Stimulated activated CD4-positive, alpha-beta T cell treated with anti-CD3 and anti-CD28 coated beads, Interleukin-1b, Interleukin-23, amount 100 ng/mL, for 24 hours (primary cell): ENCODE measurements at regions not wholly inside any gene's neighbourhood (a gene's known extent, or its start where the extent isn't known, plus 50 kb on each side); places are given as distances from the start of the nearest gene placed in this dataset.

Experiments
- DNase-seq, 4 experiments: peaks; one replicate each; pipeline ENCODE4 v3.0.0-alpha.2; 2020; ENCODE audit warnings: low read depth in 4 of 4, low spot score in 1 of 4

DNA sequence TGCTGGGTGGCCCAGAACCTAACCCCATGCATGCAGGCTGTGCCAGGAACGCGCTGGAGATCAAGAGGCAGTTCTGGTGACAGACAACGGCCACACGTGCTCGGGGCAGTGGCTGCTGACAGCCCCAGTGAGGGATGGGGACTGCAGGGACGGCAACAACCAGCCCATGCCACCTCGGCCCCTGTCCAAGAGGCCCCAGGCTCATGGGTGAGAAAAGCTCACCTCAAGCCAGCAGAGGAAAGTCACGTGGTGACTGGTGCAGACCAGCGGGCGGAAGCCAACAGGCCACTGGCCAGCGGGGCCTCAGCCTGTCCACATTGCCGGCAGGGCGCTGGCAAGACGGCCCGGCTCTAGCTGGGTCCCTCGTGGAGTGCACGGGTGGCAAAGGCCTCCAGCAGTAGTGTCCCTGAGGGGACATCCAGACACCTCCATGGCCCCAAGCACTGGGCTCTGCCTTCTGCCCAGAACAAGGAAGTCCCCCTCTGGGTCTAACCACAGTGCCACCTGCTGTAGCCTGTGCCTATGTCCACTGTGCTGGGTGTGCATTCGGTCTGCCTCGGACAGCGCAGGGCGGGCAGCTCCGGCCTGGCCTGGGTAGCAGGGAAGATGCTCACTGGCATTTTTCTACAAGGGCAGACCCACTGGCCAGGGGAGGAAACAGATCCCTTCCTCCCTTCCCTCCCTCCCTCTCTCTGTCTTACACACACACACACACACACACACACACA, 134.1 kb downstream of the NCOR2 start:
- no peak for DNase-seq

- no peak for DNase-seq
Measured at GRCh38 chr12:124432376-124432775, 135.0 kb downstream of the NCOR2 start.

GRCh38 chr12:124431971-124432370, 135.4 kb downstream of the NCOR2 start:
- no peak for DNase-seq

- no peak for DNase-seq
Measured at GRCh38 chr12:124430491-124430890, 135.6 kb downstream of the RFLNA start.

DNA sequence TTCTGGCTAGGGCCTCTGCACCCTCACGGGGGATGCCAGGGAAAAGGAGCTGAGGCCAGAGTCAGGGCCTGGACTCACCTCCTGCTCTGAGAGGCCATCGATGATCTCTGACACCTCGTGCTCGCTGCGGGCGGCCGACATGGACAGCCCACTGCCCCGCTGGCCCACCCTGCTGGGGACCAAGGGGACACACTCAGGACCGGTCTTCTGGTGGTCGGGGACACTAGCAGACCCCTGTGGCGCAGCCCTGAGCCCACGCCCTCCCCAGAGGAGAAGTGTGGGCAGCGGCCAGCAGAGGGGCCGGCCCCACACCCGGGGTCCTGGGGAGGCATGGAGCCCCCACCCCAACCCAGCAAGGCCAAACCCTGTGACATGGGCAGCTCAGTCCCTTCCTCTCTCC, 134.6 kb downstream of the RFLNA start:
- DNase-seq: no peak

DNA sequence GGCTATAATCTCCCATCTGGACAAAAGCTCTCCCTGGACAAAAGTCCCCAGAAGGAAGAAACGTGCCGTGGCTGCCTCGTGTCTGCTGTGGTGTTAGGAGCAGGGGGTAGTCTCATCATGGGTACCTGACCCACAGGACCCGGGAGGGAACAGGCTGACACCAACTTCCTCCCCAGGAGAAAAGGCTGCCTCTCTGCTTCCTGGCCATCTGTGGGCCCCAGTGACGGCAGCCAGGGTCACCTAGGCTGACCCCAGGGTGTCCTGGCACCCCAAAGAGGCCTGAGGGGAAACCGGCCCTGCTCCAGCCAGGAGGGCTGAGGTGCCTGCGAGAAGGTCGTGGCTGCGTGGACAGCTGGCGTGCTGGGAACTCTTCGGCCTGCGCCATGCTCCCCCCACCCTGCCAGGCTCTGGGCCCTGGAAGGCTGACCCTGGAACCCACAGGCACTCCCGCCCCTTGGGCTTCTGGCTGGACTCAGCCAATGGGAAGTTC, 133.9 kb downstream of the RFLNA start:
- no peak for DNase-seq

GRCh38 chr12:124428136-124428791, 133.4 kb downstream of the RFLNA start:
- no peak for DNase-seq

- DNase-seq: no peak
Measured at GRCh38 chr12:124426594-124427555, 132.0 kb downstream of the RFLNA start.

DNA sequence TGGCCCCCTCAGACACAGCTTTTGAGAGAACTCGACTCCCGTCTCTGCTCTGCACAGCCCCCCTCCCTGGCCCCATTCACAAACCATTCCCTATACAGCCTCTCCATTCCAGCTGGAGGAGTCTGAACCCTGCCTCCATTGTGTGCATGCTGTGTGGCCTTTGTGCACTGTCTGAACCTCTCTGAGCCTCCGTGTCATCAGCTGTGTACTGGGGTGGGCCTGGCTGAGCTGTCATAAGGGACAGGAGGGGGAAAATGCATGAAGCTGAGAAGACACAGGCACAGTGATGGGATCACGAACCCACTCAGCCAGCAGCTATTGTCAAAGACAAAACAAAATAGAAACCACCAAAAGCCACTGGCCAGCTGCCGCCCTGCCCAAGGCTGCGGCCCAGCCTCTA, 130.8 kb downstream of the RFLNA start:
- no peak for DNase-seq

DNA sequence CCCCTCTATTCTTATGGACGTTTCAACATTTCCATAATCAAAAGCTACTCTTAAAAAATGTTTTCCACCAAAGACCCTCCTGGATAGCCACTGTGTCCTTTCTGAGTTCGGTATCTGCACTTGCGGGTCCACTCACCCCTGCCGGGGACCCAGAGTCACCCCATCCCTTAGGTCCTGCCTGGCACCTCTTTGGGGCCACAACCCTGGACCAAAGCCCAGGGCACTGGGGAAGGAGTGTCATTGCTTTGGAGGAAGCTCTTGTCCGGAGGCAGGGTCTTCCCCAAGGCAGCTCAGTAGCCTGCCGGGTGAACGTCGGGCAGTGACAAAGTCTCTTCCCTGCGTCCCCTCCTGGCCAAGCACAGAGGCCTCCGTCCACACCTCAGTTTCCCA, 129.6 kb downstream of the RFLNA start:
- DNase-seq: no peak

- no peak for DNase-seq
Measured at GRCh38 chr12:124423761-124424515, 129.0 kb downstream of the RFLNA start.

- DNase-seq: no peak
Measured at GRCh38 chr12:124422570-124423523, 128.0 kb downstream of the RFLNA start.

- DNase-seq: no peak
Measured at GRCh38 chr12:124422142-124422569, 127.3 kb downstream of the RFLNA start.

GRCh38 chr12:124420996-124421674, 126.2 kb downstream of the RFLNA start:
- no peak for DNase-seq

DNA sequence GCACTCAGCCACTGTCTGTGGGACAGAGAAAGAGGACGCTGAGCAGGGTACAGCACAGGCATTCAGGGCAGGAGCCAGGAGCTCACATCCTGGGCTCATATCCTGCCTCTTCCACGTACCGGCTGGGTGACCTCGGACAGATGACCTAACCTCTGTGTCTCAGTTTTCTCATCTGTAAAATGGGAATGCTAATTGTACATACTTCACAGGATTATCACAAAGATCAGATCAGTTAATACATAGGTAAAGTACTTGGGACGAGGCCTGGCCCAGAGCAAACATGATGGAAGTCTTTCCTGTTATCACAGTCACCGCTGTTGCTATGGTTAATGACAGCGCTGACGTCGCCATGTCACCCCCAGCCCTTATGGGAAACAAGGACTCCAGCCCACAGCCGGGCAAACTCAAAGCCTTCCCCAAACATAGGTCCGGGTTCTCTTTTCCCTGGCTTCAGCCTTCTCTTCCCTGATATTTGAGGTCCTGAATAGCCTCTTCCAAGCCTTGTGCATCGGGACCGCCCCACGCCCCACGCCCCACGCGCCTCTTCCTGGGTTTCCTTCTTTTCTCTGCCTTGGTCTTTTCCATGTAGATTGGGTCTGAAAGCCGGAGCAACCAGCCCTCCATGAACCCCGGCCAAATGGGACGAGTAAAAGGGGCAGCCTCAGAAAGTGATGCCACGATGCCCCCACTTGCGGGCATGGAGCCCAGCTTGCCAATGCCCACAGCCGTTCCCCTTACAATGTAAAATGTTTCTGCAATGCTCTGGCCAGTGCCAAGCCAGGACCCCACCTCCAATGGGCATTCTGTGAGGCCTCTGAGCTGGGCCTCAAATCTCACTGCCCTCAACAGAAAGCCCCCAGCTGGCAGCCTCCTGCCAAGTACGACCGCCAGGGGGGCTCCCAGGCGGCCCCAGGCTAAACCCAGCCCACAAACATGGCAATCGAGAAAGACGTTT, 125.4 kb downstream of the RFLNA start:
- no peak for DNase-seq

- DNase-seq: no peak
Measured at GRCh38 chr12:124419292-124420040, 124.6 kb downstream of the RFLNA start.

GRCh38 chr12:124418791-124419190, 123.9 kb downstream of the RFLNA start:
- no peak for DNase-seq
